ENCODE measurements at regions not wholly inside any gene's neighbourhood (a gene's known extent, or its start where the extent isn't known, plus 50 kb on each side); places are given as distances from the start of the nearest gene placed in this dataset.

- Histone ChIP-seq H3K4me1 (no peaks in the 10 kb centered on the region), H3K4me3 (replicated peaks in 1 of 3) (no peak overlapping the region), H3K9me3 (no peaks in the 10 kb centered on the region), H3K36me3 (no peaks in the 10 kb centered on the region), H3K27me3 (no peaks in the 10 kb centered on the region), H3K27ac (no peak overlapping the region)
- intact Hi-C loops (cut with DNase I), result no loop called here
- WGBS, 2 donors, result 53 to 62% methylated on average over 2 of the region's 2 CpGs
- TF ChIP-seq, protein P1, sequence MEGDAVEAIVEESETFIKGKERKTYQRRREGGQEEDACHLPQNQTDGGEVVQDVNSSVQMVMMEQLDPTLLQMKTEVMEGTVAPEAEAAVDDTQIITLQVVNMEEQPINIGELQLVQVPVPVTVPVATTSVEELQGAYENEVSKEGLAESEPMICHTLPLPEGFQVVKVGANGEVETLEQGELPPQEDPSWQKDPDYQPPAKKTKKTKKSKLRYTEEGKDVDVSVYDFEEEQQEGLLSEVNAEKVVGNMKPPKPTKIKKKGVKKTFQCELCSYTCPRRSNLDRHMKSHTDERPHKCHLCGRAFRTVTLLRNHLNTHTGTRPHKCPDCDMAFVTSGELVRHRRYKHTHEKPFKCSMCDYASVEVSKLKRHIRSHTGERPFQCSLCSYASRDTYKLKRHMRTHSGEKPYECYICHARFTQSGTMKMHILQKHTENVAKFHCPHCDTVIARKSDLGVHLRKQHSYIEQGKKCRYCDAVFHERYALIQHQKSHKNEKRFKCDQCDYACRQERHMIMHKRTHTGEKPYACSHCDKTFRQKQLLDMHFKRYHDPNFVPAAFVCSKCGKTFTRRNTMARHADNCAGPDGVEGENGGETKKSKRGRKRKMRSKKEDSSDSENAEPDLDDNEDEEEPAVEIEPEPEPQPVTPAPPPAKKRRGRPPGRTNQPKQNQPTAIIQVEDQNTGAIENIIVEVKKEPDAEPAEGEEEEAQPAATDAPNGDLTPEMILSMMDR (IDR thresholded peaks at IDR 0.05), result no peak
- no peak for TF ChIP-seq POLR2A (IDR thresholded peaks at IDR 0.05)
- DNase-seq, result no peak
Measured at GRCh38 chr16:65936096-65936495, 430.4 kb upstream of the CDH5 start.

DNA sequence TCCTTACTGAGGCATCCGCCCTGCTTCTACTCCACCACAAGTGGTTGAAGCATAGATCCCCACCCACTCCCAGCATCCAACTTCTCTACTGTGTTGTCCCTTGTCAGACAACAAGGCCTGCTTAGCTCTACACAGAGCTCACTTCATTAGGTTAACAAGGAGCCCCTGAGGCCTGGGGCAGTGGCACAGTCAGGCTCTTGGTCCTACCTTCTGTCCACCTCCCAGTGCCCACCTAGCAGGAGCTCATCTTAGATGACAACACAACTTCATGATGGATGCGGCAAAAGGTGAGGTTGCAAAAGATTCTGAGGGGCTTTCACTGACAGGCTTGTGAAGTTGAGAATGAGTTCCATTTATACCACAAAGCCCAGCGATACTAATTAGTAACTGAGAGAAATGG is 432.0 kb upstream of the CDH5 start:
- no peak overlapping the region for H3K27ac ChIP-seq
- TF ChIP-seq, protein P1 (IDR thresholded peaks at IDR 0.05), result no peak
- no peak for TF ChIP-seq POLR2A (IDR thresholded peaks at IDR 0.05)
- no peak overlapping the region for H3K4me3 ChIP-seq (replicated peaks in 1 of 3)
- intact Hi-C loops (cut with DNase I), result no loop called here
- 94 to 97% methylated on average over 3 of the region's 3 CpGs for WGBS, 2 donors
- H3K4me1 ChIP-seq, result no peaks in the 10 kb centered on the region
- H3K9me3 ChIP-seq, result no peaks in the 10 kb centered on the region
- H3K36me3 ChIP-seq, result no peaks in the 10 kb centered on the region
- DNase-seq, result no peak
- no peaks in the 10 kb centered on the region for H3K27me3 ChIP-seq

GRCh38 chr16:65933703-65934102 is 432.8 kb upstream of the CDH5 start:
- no peak overlapping the region for H3K27ac ChIP-seq
- H3K4me3 ChIP-seq (replicated peaks in 1 of 3), result no peak overlapping the region
- intact Hi-C loops (cut with DNase I), result no loop called here
- 78 to 85% methylated on average over 4 of the region's 4 CpGs for WGBS, 2 donors
- TF ChIP-seq POLR2A (IDR thresholded peaks at IDR 0.05), result no peak
- TF ChIP-seq, protein P1 (IDR thresholded peaks at IDR 0.05), result no peak
- H3K4me1 ChIP-seq, result no peaks in the 10 kb centered on the region
- H3K36me3 ChIP-seq, result no peaks in the 10 kb centered on the region
- H3K9me3 ChIP-seq, result no peaks in the 10 kb centered on the region
- DNase-seq, result no peak
- H3K27me3 ChIP-seq, result no peaks in the 10 kb centered on the region

- no peak overlapping the region for H3K27ac ChIP-seq
- intact Hi-C loops (cut with DNase I), result no loop called here
- H3K9me3 ChIP-seq, result no peaks in the 10 kb centered on the region
- no peak for DNase-seq
- H3K27me3 ChIP-seq, result no peaks in the 10 kb centered on the region
- no peak overlapping the region for H3K4me3 ChIP-seq (replicated peaks in 1 of 3)
- 73 to 80% methylated on average over 7 of the region's 7 CpGs for WGBS, 2 donors
- no peaks in the 10 kb centered on the region for H3K36me3 ChIP-seq
- TF ChIP-seq, protein P1 (IDR thresholded peaks at IDR 0.05), result no peak
- no peak for TF ChIP-seq POLR2A (IDR thresholded peaks at IDR 0.05)
- H3K4me1 ChIP-seq, result no peaks in the 10 kb centered on the region
Measured at GRCh38 chr16:65932350-65933072, 434.0 kb upstream of the CDH5 start.

DNA sequence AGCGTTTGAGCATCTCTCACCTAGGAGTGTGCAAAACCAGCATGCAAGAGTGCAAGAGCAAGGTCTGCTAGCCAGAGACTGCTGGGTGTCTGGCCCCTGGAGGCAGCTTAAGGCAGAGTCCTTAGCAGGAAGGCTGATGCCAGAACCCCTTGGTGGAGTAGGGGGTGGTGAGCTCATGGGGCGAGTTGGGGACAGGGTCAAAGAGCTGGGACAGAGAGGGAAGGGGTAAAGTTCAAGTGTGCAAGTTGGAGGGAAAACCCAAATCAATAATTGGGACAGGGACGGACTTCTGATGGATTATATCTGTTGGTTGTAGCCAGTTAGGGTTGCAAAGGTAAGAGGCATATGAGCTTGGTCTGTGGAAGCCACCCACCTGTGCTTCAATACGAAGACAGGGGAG is 443.6 kb upstream of the CDH5 start:
- Histone ChIP-seq H3K27ac (no peak overlapping the region), H3K9me3 (no peaks in the 10 kb centered on the region), H3K36me3 (no peaks in the 10 kb centered on the region), H3K4me3 (replicated peaks in 1 of 3) (no peak overlapping the region), H3K4me1 (no peaks in the 10 kb centered on the region), H3K27me3 (no peaks in the 10 kb centered on the region)
- no peak for TF ChIP-seq POLR2A (IDR thresholded peaks at IDR 0.05)
- TF ChIP-seq, protein P1 (IDR thresholded peaks at IDR 0.05), result no peak
- 73 to 88% methylated on average over 4 of the region's 4 CpGs for whole genome bisulfite sequencing, 2 donors
- no peak for DNase-seq
- intact Hi-C loops (cut with DNase I), result no loop called here
